ENCODE measurements at regions not wholly inside any gene's neighbourhood (a gene's known extent, or its start where the extent isn't known, plus 50 kb on each side); places are given as distances from the start of the nearest gene placed in this dataset.

DNA sequence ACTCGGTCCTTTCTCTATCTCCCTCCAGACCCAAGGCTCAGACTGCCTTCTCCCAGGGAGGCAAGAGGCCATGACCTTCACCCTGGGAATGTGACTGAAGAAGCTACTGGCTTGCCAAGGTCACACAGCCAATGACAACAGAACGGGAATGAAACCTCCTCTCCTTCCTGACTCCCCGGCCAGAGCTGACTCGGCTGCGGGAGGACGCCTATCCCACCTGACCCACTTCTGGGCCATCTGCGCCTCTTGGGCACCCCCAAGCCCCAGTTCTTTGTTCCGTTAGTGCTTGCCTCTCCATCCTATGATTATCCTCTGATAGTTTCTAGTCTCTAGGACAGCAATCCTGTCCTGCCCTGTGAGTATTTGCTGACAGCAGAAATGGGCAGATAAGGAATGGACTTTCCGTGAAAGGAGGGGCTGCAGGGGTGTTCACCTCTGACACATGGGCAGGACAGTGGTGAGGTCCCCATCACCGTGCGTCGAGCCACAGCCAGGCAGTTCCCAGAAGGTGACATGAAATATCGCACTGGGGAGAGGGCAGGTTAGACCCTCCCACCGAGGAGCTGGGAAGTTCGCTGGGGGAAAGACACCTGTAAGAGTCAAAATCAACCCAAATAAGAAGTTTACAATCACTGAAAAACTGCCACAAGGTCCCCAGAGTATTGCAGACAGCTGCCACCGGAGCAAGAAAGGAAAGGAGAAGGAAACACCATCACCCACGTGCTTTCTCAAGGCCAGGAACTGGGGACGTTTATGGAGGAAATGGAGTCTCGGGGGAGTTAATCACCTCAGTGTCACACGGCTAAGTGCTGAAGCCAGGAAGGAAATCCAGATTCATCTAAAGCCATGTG is 63.0 kb downstream of the INSIG1 start:
- Histone ChIP-seq H3K9ac (ENCODE audit: insufficient read depth in 1 of 2, low read length in 2 of 2) (no peak overlapping the region), H3K4me1 (ENCODE audit: control insufficient read depth in 5 of 5, insufficient read depth in 5 of 5, low read length in 5 of 5) (no peaks in the 10 kb centered on the region), H3K27ac (ENCODE audit: low read depth in 1 of 2, low read length in 1 of 2) (no peak overlapping the region), H3K9me3 (ENCODE audit: control insufficient read depth in 4 of 4, insufficient read depth in 3 of 4, low read length in 3 of 4) (peaks cover 0 to 2% (median 0%) of the 10 kb centered on the region in 4 donors), H3K36me3 (ENCODE audit: control insufficient read depth in 4 of 4, insufficient read depth in 4 of 4, low read length in 4 of 4) (no peaks in the 10 kb centered on the region), H3K27me3 (ENCODE audit: control insufficient read depth in 3 of 3, insufficient read depth in 3 of 3, low read length in 2 of 3) (peaks cover 8 to 67% (median 53%) of the 10 kb centered on the region in 3 donors), H3K4me3 (no peak overlapping the region)
- TF ChIP-seq, protein P1, sequence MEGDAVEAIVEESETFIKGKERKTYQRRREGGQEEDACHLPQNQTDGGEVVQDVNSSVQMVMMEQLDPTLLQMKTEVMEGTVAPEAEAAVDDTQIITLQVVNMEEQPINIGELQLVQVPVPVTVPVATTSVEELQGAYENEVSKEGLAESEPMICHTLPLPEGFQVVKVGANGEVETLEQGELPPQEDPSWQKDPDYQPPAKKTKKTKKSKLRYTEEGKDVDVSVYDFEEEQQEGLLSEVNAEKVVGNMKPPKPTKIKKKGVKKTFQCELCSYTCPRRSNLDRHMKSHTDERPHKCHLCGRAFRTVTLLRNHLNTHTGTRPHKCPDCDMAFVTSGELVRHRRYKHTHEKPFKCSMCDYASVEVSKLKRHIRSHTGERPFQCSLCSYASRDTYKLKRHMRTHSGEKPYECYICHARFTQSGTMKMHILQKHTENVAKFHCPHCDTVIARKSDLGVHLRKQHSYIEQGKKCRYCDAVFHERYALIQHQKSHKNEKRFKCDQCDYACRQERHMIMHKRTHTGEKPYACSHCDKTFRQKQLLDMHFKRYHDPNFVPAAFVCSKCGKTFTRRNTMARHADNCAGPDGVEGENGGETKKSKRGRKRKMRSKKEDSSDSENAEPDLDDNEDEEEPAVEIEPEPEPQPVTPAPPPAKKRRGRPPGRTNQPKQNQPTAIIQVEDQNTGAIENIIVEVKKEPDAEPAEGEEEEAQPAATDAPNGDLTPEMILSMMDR (IDR thresholded peaks at IDR 0.05; ENCODE audit: control extremely low read depth, extremely low read depth), result no peak
- 32 to 37% methylated on average over 20 of the region's 20 CpGs for WGBS, 2 donors
- no peak for ATAC-seq (ENCODE audit: insufficient read depth, low FRiP score)
- DNase-seq, result no peak

DNA sequence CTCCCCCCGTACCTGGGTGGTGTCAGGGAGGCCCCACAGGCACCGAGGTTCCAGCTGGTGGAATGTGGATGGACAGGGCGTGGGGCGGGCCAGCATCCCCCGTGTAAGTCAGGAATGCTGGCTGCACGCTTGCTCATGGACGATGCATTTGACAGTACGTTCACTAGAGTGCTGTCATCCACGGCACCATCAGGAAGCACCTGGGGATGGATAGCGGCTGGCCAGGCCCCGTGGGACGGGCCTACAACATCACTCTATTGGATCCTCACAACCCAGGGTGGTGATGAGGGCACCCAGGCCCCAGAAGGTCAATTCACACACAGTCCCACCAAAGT is 63.6 kb downstream of the INSIG1 start:
- 45 to 52% methylated on average over 12 of the region's 12 CpGs for WGBS, 2 donors
- H3K36me3 ChIP-seq (ENCODE audit: control insufficient read depth in 4 of 4, insufficient read depth in 4 of 4, low read length in 4 of 4), result no peaks in the 10 kb centered on the region
- H3K9me3 ChIP-seq (ENCODE audit: control insufficient read depth in 4 of 4, insufficient read depth in 3 of 4, low read length in 3 of 4), result peaks cover 0 to 2% (median 0%) of the 10 kb centered on the region in 4 donors
- no peak overlapping the region for H3K4me3 ChIP-seq
- H3K9ac ChIP-seq (ENCODE audit: insufficient read depth in 1 of 2, low read length in 2 of 2), result no peak overlapping the region
- H3K27ac ChIP-seq (ENCODE audit: low read depth in 1 of 2, low read length in 1 of 2), result no peak overlapping the region
- H3K4me1 ChIP-seq (ENCODE audit: control insufficient read depth in 5 of 5, insufficient read depth in 5 of 5, low read length in 5 of 5), result no peaks in the 10 kb centered on the region
- peaks cover 8 to 62% (median 51%) of the 10 kb centered on the region in 3 donors for H3K27me3 ChIP-seq (ENCODE audit: control insufficient read depth in 3 of 3, insufficient read depth in 3 of 3, low read length in 2 of 3)
- TF ChIP-seq, protein P1 (IDR thresholded peaks at IDR 0.05; ENCODE audit: control extremely low read depth, extremely low read depth), result no peak
- no peak for ATAC-seq (ENCODE audit: insufficient read depth, low FRiP score)
- DNase-seq, result no peak

DNA sequence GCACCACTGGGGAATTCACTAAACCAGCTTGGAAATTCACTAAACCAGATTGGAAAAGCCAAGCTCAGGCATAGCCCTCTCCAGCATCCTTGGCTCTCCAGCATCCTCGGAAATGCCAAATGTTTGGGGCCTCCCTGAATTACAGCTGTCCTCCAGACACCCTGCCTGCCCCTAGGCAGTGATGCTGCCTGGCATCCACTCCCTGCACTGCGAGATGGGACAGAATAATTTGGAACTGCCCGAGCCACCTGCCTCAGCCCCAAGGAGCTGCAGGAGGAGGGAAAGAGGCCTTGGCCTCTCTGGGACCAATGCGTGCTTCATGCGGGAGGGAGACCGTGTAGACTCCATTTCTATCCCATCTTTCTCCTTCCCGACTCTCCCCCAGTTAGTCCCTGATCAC is 64.3 kb downstream of the INSIG1 start:
- no peaks in the 10 kb centered on the region for H3K36me3 ChIP-seq (ENCODE audit: control insufficient read depth in 4 of 4, insufficient read depth in 4 of 4, low read length in 4 of 4)
- TF ChIP-seq, protein P1 (IDR thresholded peaks at IDR 0.05; ENCODE audit: control extremely low read depth, extremely low read depth), result no peak
- H3K4me3 ChIP-seq, result no peak overlapping the region
- H3K27me3 ChIP-seq (ENCODE audit: control insufficient read depth in 3 of 3, insufficient read depth in 3 of 3, low read length in 2 of 3), result peaks cover 8 to 61% (median 45%) of the 10 kb centered on the region in 3 donors
- peaks cover 0 to 2% (median 0%) of the 10 kb centered on the region in 4 donors for H3K9me3 ChIP-seq (ENCODE audit: control insufficient read depth in 4 of 4, insufficient read depth in 3 of 4, low read length in 3 of 4)
- H3K9ac ChIP-seq (ENCODE audit: insufficient read depth in 1 of 2, low read length in 2 of 2), result no peak overlapping the region
- H3K4me1 ChIP-seq (ENCODE audit: control insufficient read depth in 5 of 5, insufficient read depth in 5 of 5, low read length in 5 of 5), result no peaks in the 10 kb centered on the region
- WGBS, 2 donors, result 91 to 96% methylated on average over 7 of the region's 7 CpGs
- no peak for ATAC-seq (ENCODE audit: insufficient read depth, low FRiP score)
- no peak overlapping the region for H3K27ac ChIP-seq (ENCODE audit: low read depth in 1 of 2, low read length in 1 of 2)
- DNase-seq, result no peak

Measured in lung (tissue), 11 donors.